BJ (cell line): ENCODE measurements at regions not wholly inside any gene's neighbourhood (a gene's known extent, or its start where the extent isn't known, plus 50 kb on each side); places are given as distances from the start of the nearest gene placed in this dataset.

Experiments
- CTCF ChIA-PET: fragments of 350-600 bp; formaldehyde crosslinking; extraction: SDS; loops from one replicate; lab custom pipeline; 2021; ENCODE audit warnings: antibody characterized with exemption, inconsistent platforms; lab: Yijun Ruan, JAX
- POLR2A ChIA-PET: fragments of 300-600 bp; sonication (Branson Sonifier 250); formaldehyde crosslinking; extraction: SDS; loops from one replicate; lab custom pipeline; 2021; ENCODE audit warnings: antibody characterized with exemption; lab: Charles Lee
- DNase-seq: peaks from one replicate; pipeline ENCODE4 v3.0.0-alpha.2; 2011; ENCODE audit warnings: low read depth
- H3K27me3 ChIP-seq: 2 replicates; pipeline ENCODE4 v1.6.0; 2011; ENCODE audit warnings: low read length; ENCODE audit not compliant: control insufficient read depth, insufficient read depth
- H3K36me3 ChIP-seq: 2 replicates; pipeline ENCODE4 v1.5.1; 2011; ENCODE audit warnings: low read length; ENCODE audit not compliant: control insufficient read depth, insufficient read depth
- H3K4me3 ChIP-seq: 2 replicates; pipeline ENCODE4 v1.5.1; 2011; ENCODE audit warnings: low read depth, mild to moderate bottlenecking, control low read depth, low read length
- CTCF ChIP-seq: IDR thresholded peaks from 2 replicates; pipeline ENCODE4 v1.5.1; 2011; ENCODE audit warnings: low read depth, mild to moderate bottlenecking, control low read depth, inconsistent platforms, low read length, moderate library complexity; ENCODE audit not compliant: insufficient read depth

GRCh38 chr13:81713201-81713600 is 1372.3 kb upstream of the SPRY2 start:
- no peak for TF ChIP-seq CTCF
- POLR2A ChIA-PET, result no interaction called here
- H3K27me3 ChIP-seq, result no peaks in the 10 kb centered on the region

GRCh38 chr13:81697826-81698225 is 1356.9 kb upstream of the SPRY2 start:
- TF ChIP-seq CTCF, result no peak
- H3K4me3 ChIP-seq, result no peak overlapping the region
- H3K27me3 ChIP-seq, result no peaks in the 10 kb centered on the region
- ChIA-PET POLR2A (no interaction called here), CTCF (no interaction called here)
- no peaks in the 10 kb centered on the region for H3K36me3 ChIP-seq
- no peak for DNase-seq

More at GRCh38 chr13:81713201-81713600, 1372.3 kb upstream of the SPRY2 start:
- DNase-seq, result no peak
- H3K36me3 ChIP-seq, result no peaks in the 10 kb centered on the region
- H3K4me3 ChIP-seq, result no peak overlapping the region
- CTCF ChIA-PET, result no interaction called here

- ChIA-PET POLR2A (no interaction called here), CTCF (no interaction called here)
- DNase-seq, result no peak
- TF ChIP-seq CTCF, result no peak
- no peak overlapping the region for H3K4me3 ChIP-seq
- H3K36me3 ChIP-seq, result no peaks in the 10 kb centered on the region
- H3K27me3 ChIP-seq, result no peaks in the 10 kb centered on the region
These were observed 1346.0 kb upstream of the SPRY2 start for GRCh38 chr13:81686877-81687276.

- CTCF ChIA-PET, result no interaction called here
- Histone ChIP-seq H3K4me3 (no peak overlapping the region), H3K27me3 (no peaks in the 10 kb centered on the region), H3K36me3 (no peaks in the 10 kb centered on the region)
- DNase-seq, result no peak
- POLR2A ChIA-PET, result no interaction called here
- no peak for TF ChIP-seq CTCF
These were observed 1342.6 kb upstream of the SPRY2 start for GRCh38 chr13:81683521-81683920.

GRCh38 chr13:81682081-81682630 is 1341.2 kb upstream of the SPRY2 start:
- DNase-seq, result no peak
- Histone ChIP-seq H3K36me3 (no peaks in the 10 kb centered on the region), H3K4me3 (no peak overlapping the region), H3K27me3 (no peaks in the 10 kb centered on the region)
- no peak for TF ChIP-seq CTCF
- POLR2A ChIA-PET, result no interaction called here
- CTCF ChIA-PET, result no interaction called here
